WTC11 (cell line): ENCODE measurements at regions not wholly inside any gene's neighbourhood (a gene's known extent, or its start where the extent isn't known, plus 50 kb on each side); places are given as distances from the start of the nearest gene placed in this dataset.

Experiments
- ATAC-seq: fragments of 200-7000 bp; cut with Tn5 transposase; 2 replicates; pipeline ENCODE4 v1.10.0; 2021; ENCODE audit warnings: mild to moderate bottlenecking, moderate library complexity
- CTCF ChIA-PET: fragments of 300-600 bp; sonication (Branson Sonifier 250); formaldehyde crosslinking; loops from one replicate; lab custom pipeline; 2021; ENCODE audit warnings: antibody characterized with exemption; lab: Charles Lee
- POLR2A ChIA-PET: fragments of 350-600 bp; sonication (Branson Sonifier 250); formaldehyde crosslinking; loops from one replicate; lab custom pipeline; 2021; ENCODE audit warnings: antibody characterized with exemption; lab: Charles Lee
- DNase-seq: peaks from one replicate; pipeline ENCODE4 v3.0.0; 2021; ENCODE audit warnings: low spot score
- H3K27ac Mint-ChIP-seq: 2 replicates; pipeline ENCODE4 v1.8.0; 2021; ENCODE audit warnings: mixed read lengths
- H3K27me3 Mint-ChIP-seq: 2 replicates; pipeline ENCODE4 v1.8.0; 2021; ENCODE audit warnings: low read depth, mild to moderate bottlenecking, moderate library complexity, mixed read lengths
- H3K36me3 Mint-ChIP-seq: 2 replicates; pipeline ENCODE4 v1.8.0; 2021; ENCODE audit warnings: mixed read lengths
- H3K4me1 Mint-ChIP-seq: 2 replicates; pipeline ENCODE4 v1.8.0; 2022; ENCODE audit warnings: mixed read lengths
- H3K4me3 Mint-ChIP-seq: 2 replicates; pipeline ENCODE4 v1.8.0; 2021; ENCODE audit warnings: mild to moderate bottlenecking, moderate library complexity, mixed read lengths
- H3K9me3 Mint-ChIP-seq: 2 replicates; pipeline ENCODE4 v1.8.0; 2021; ENCODE audit warnings: mixed read lengths
- CREB1 ChIP-seq: sonication (generic); formaldehyde crosslinking; IDR thresholded peaks from 2 replicates; pipeline ENCODE4 v1.8.0; 2023; ENCODE audit warnings: mild to moderate bottlenecking, missing genetic modification reagents
- CREM ChIP-seq: sonication (generic); formaldehyde crosslinking; IDR thresholded peaks from 2 replicates; pipeline ENCODE4 v1.8.1; 2022; ENCODE audit warnings: mild to moderate bottlenecking, missing genetic modification reagents, moderate library complexity
- ETV6 ChIP-seq: sonication (generic); formaldehyde crosslinking; IDR thresholded peaks from 2 replicates; pipeline ENCODE4 v1.8.1; 2022; ENCODE audit warnings: mild to moderate bottlenecking, missing genetic modification reagents
- GABPB1 ChIP-seq: sonication (generic); formaldehyde crosslinking; IDR thresholded peaks from 2 replicates; pipeline ENCODE4 v1.8.1; 2023; ENCODE audit warnings: mild to moderate bottlenecking, missing genetic modification reagents
- ZNF121 ChIP-seq: sonication (generic); formaldehyde crosslinking; IDR thresholded peaks from 2 replicates; pipeline ENCODE4 v1.8.0; 2023; ENCODE audit warnings: missing genetic modification reagents
- ZNF219 ChIP-seq: sonication (generic); formaldehyde crosslinking; IDR thresholded peaks from 2 replicates; pipeline ENCODE4 v1.8.0; 2023; ENCODE audit warnings: missing genetic modification reagents, mild to moderate bottlenecking, borderline replicate concordance
- ZNF232 ChIP-seq: sonication (generic); formaldehyde crosslinking; IDR thresholded peaks from 2 replicates; pipeline ENCODE4 v1.8.0; 2022; ENCODE audit warnings: mild to moderate bottlenecking, missing genetic modification reagents
- ZNF317 ChIP-seq: sonication (generic); formaldehyde crosslinking; IDR thresholded peaks from 2 replicates; pipeline ENCODE4 v1.8.1; 2023; ENCODE audit warnings: low read depth, mild to moderate bottlenecking, moderate library complexity, missing genetic modification reagents, borderline replicate concordance
- TF ChIP-seq, protein P1 (sequence below): sonication (generic); formaldehyde crosslinking; IDR thresholded peaks from 2 replicates; pipeline ENCODE4 v1.8.0; 2022; ENCODE audit warnings: mild to moderate bottlenecking, missing genetic modification reagents
- TF ChIP-seq, protein P2 (sequence below): sonication (generic); formaldehyde crosslinking; IDR thresholded peaks from 2 replicates; pipeline ENCODE4 v1.8.1; 2022; ENCODE audit warnings: missing genetic modification reagents, borderline replicate concordance
- TF ChIP-seq, protein P3 (sequence below): sonication (generic); formaldehyde crosslinking; IDR thresholded peaks from 2 replicates; pipeline ENCODE4 v1.8.0; 2023; ENCODE audit warnings: missing genetic modification reagents, mild to moderate bottlenecking, borderline replicate concordance

DNA sequence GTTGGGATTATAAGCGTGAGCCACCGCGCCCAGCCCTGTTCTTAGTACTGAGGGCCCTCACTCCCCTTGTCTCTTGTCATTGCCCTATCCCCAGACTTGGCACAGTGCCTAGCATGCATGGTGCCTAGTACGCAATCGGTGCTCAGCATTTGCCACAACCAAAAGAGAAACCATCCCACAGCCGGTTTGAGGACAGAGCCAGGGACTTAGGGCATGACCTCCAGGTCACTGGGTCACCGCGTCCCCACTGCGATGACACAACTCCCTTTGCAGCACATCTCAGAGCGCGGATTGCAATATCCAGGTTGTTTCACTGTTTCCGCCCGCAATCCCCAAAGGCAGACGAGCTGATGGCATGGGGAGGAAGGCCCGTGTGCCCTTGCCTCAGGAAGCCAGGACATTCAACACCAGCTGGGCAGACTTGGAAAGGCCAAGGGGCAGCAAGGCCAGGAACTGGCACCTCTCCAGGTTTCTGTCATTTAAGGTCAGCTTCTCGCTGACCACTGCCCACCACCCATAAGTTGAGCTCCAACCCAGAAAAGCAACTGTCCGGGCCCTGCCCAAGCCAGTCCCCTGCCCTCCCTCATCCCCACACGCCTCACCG lies 274.5 kb downstream of the MRTFB start:
- H3K36me3 Mint-ChIP-seq, result peaks cover 8% of the 10 kb centered on the region
- CTCF ChIA-PET, result no interaction called here
- peaks cover 3% of the 10 kb centered on the region for H3K4me1 Mint-ChIP-seq
- no peak for DNase-seq
- H3K4me3 Mint-ChIP-seq, result no peak overlapping the region
- TF ChIP-seq CREB1 (no peak), ETV6 (CRISPR knock-in tag) (no peak), CREM (CRISPR knock-in tag) (no peak), ZNF317 (CRISPR knock-in tag) (no peak), ZNF232 (no peak), GABPB1 (CRISPR knock-in tag) (peak; percentile 55)
- TF ChIP-seq, protein P1, sequence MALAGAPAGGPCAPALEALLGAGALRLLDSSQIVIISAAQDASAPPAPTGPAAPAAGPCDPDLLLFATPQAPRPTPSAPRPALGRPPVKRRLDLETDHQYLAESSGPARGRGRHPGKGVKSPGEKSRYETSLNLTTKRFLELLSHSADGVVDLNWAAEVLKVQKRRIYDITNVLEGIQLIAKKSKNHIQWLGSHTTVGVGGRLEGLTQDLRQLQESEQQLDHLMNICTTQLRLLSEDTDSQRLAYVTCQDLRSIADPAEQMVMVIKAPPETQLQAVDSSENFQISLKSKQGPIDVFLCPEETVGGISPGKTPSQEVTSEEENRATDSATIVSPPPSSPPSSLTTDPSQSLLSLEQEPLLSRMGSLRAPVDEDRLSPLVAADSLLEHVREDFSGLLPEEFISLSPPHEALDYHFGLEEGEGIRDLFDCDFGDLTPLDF (CRISPR knock-in tag), result no peak
- TF ChIP-seq, protein P2, sequence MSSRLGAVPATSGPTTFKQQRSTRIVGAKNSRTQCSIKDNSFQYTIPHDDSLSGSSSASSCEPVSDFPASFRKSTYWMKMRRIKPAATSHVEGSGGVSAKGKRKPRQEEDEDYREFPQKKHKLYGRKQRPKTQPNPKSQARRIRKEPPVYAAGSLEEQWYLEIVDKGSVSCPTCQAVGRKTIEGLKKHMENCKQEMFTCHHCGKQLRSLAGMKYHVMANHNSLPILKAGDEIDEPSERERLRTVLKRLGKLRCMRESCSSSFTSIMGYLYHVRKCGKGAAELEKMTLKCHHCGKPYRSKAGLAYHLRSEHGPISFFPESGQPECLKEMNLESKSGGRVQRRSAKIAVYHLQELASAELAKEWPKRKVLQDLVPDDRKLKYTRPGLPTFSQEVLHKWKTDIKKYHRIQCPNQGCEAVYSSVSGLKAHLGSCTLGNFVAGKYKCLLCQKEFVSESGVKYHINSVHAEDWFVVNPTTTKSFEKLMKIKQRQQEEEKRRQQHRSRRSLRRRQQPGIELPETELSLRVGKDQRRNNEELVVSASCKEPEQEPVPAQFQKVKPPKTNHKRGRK (CRISPR knock-in tag), result no peak
- peaks cover 28% of the 10 kb centered on the region for H3K9me3 Mint-ChIP-seq
- no peak for ATAC-seq
- POLR2A ChIA-PET, result no interaction called here
- H3K27ac Mint-ChIP-seq, result no peak overlapping the region
- peaks cover 6% of the 10 kb centered on the region; the same call in 1 of the 2 replicates for H3K27me3 Mint-ChIP-seq

DNA sequence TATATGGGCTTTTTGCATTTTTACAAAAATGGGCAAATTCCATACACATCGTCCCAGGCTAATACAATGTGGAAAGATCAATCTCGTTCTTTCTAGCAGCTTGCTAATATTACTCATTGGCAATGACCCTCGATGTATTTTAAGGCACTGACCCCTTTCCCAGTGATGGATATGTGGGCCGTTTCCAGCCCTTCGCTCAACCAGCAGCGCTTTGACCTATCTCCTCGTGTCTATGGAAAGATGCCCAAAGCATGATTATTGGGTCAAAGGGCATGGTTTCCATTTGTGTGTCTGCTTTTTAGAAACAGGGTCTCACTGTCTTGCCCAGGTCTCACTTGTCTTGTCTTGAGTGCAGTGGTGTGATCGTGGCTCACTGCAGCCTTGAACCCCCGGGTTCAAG lies 273.8 kb downstream of the MRTFB start:
- ChIA-PET CTCF (no interaction called here), POLR2A (no interaction called here)
- Mint-ChIP-seq H3K4me1 (peaks cover 3% of the 10 kb centered on the region), H3K9me3 (peaks cover 30% of the 10 kb centered on the region), H3K27me3 (peaks cover 6% of the 10 kb centered on the region; the same call in 1 of the 2 replicates), H3K4me3 (no peak overlapping the region), H3K27ac (no peak overlapping the region), H3K36me3 (peaks cover 8% of the 10 kb centered on the region)
- DNase-seq, result no peak
- TF ChIP-seq ZNF121 (CRISPR knock-in tag) (peak; percentile 50; the same call in 1 of the 2 replicates), ZNF219 (CRISPR knock-in tag) (no peak)
- no peak for ATAC-seq

DNA sequence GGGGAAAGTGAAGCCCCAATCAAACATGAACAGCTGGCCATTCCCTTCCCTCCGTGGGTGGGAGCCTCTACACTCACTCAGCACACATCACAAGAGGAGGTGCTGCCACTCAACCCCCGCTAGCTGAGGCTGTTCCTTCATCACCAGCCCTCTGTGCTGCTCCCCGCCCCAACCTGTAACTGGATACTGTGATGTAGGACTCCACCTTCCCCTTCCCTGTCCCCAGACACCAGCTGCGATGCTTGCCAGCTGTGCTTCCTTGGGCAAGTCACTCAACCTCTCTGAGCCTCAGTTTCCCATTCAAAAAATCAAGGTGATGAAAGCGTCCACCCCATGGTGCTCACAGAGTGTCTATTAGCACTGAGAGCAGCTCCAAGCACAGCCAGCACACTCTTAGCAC lies 273.2 kb downstream of the MRTFB start:
- ATAC-seq (peak; percentile 70), DNase-seq (no peak)
- Mint-ChIP-seq H3K4me1 (peaks cover 3% of the 10 kb centered on the region), H3K4me3 (no peak overlapping the region), H3K27ac (no peak overlapping the region), H3K9me3 (peaks cover 30% of the 10 kb centered on the region), H3K27me3 (peaks cover 6% of the 10 kb centered on the region; the same call in 1 of the 2 replicates), H3K36me3 (peaks cover 8% of the 10 kb centered on the region)
- CTCF ChIA-PET, result interaction anchor here (0.6 to 1.8 kb wide), 3 partner anchors 34 to 185 kb away, joined by 3 to 6 read pairs (median 3); no protein-coding TSS in a partner anchor
- POLR2A ChIA-PET, result no interaction called here
- peak; percentile 1; the same call in 1 of the 2 replicates for TF ChIP-seq ZNF121 (CRISPR knock-in tag)
- TF ChIP-seq, protein P3, sequence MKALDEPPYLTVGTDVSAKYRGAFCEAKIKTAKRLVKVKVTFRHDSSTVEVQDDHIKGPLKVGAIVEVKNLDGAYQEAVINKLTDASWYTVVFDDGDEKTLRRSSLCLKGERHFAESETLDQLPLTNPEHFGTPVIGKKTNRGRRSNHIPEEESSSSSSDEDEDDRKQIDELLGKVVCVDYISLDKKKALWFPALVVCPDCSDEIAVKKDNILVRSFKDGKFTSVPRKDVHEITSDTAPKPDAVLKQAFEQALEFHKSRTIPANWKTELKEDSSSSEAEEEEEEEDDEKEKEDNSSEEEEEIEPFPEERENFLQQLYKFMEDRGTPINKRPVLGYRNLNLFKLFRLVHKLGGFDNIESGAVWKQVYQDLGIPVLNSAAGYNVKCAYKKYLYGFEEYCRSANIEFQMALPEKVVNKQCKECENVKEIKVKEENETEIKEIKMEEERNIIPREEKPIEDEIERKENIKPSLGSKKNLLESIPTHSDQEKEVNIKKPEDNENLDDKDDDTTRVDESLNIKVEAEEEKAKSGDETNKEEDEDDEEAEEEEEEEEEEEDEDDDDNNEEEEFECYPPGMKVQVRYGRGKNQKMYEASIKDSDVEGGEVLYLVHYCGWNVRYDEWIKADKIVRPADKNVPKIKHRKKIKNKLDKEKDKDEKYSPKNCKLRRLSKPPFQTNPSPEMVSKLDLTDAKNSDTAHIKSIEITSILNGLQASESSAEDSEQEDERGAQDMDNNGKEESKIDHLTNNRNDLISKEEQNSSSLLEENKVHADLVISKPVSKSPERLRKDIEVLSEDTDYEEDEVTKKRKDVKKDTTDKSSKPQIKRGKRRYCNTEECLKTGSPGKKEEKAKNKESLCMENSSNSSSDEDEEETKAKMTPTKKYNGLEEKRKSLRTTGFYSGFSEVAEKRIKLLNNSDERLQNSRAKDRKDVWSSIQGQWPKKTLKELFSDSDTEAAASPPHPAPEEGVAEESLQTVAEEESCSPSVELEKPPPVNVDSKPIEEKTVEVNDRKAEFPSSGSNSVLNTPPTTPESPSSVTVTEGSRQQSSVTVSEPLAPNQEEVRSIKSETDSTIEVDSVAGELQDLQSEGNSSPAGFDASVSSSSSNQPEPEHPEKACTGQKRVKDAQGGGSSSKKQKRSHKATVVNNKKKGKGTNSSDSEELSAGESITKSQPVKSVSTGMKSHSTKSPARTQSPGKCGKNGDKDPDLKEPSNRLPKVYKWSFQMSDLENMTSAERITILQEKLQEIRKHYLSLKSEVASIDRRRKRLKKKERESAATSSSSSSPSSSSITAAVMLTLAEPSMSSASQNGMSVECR, result no peak
